SKM-1 (cell line): ENCODE measurements at regions not wholly inside any gene's neighbourhood (a gene's known extent, or its start where the extent isn't known, plus 50 kb on each side); places are given as distances from the start of the nearest gene placed in this dataset.

Experiments used
- DNase-seq: peaks from one replicate; lab custom pipeline; 2025; ENCODE audit not compliant: unreplicated experiment; lab: John Stamatoyannopoulos, UW

- no peak for DNase-seq
Measured at GRCh38 chr11:103850419-103851165, 185.8 kb upstream of the DDI1 start.

- DNase-seq = no peak
Measured at GRCh38 chr11:103851166-103851651, 185.2 kb upstream of the DDI1 start.
